HG03558 (cell line): ENCODE measurements at regions not wholly inside any gene's neighbourhood (a gene's known extent, or its start where the extent isn't known, plus 50 kb on each side); places are given as distances from the start of the nearest gene placed in this dataset.

Source experiments
- ATAC-seq: cut with Tn5 transposase; IDR thresholded peaks from one replicate; pipeline ENCODE4 v1.9.1; 2021; ENCODE audit warnings: moderate number of reproducible peaks; ENCODE audit not compliant: unreplicated experiment; ENCODE audit errors: extremely low read depth

GRCh38 chr7:21076574-21076973, 289.9 kb upstream of the SP8 start:
- ATAC-seq: no peak

GRCh38 chr7:21077602-21078001, 290.9 kb upstream of the SP8 start:
- no peak for ATAC-seq

DNA sequence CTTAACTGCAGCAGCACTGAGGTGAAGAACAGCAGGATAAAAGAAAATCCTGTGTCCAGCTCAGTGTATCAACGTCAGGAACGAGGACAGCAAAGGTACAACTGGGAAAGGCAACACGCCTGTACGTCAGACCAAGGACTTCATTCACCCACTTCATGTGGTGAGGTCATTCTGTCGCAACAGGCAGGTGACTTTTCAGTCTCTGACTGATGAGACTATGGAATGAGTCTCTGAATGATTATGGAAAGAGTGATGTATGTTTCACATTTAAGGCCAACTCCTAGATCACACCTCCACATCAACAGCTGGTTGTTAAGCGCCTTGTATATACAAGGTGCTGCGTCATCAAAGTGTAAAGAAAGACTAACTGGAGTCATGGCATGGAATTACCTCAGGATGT, 297.6 kb upstream of the SP8 start:
- no peak for ATAC-seq

DNA sequence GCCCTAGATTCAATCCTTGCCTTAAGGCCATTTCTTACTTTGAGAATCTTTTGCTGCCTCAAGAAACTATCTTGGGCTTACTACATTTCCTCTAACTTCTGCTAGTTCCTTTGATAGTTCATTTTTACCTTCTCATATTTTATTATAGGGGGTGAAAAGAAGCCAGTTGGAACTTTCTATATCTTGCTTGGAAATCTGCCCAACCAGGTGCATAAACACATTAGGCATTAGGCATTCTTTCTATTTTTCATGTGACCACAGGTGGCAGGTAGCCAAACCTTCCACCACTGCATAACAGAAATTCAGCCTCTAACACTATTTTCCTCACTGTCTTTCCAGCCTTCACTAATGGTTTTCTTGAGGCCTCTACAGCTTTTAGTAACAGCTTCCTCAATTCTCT, 300.0 kb upstream of the SP8 start:
- ATAC-seq: no peak

- ATAC-seq: no peak
Measured at GRCh38 chr7:21089653-21090052, 303.0 kb upstream of the SP8 start.

DNA sequence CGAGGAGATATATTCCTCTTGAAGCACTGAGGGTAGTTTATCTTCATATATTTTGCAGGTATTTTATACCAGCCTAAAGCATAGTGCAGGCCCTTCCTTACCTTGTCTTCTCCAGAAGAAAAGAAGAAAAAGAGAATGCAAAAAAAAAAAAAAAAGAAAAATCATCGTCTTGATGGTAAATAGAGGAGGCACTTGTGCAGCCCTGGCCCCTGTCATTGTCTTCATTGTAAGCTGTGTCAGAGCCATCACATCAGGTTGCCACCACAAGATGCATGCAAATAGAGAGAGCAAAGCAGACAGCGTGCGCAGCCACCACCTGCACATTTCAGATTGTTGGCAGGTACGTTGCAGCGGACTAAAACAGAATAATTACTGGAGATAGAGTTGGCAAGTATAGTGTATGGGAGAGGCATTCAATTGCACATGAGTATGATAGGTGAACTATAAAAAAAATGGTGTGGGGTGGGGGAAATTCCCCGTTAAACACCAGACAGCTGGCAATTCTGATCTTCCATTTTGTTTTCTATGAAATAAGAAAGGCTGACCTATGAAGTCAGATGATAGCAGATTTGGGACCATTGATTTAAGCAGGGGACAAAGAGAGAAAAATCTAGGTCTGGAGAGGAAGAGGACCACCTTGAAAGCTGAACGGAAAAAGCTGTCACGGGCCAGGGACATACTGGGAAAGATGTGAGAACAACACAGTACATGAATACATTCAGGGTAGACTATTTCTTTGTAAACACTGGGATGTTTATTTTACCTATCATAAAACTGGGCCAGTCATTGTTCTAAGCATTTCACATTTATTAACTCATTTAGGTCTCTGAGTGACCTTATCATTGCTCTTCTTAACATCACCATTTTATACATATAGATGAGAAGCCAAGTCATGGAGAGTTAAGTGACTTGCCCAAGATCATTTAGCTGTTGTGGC, 306.3 kb upstream of the SP8 start:
- no peak for ATAC-seq

DNA sequence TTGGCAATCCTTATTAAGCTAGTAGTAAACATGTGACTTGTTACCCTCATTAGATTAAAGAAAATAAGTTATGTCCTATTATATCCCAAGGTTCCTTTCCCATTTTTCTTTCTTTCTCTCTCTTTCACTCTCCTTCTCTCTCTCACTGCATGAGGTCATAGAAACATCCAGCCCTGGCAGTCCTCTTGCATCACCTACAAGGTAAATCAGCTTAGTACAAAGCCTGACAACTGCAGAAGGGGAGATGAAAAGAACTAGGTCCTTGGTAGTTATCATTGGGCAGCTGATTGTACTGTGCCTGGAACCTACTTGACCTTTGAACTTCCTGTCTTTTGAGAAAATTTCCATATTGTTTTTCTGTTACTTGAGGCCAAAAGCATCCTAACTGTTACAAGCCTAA, 307.9 kb upstream of the SP8 start:
- ATAC-seq: no peak

GRCh38 chr7:21099432-21099831, 312.7 kb upstream of the SP8 start:
- peak; percentile 69 for ATAC-seq

DNA sequence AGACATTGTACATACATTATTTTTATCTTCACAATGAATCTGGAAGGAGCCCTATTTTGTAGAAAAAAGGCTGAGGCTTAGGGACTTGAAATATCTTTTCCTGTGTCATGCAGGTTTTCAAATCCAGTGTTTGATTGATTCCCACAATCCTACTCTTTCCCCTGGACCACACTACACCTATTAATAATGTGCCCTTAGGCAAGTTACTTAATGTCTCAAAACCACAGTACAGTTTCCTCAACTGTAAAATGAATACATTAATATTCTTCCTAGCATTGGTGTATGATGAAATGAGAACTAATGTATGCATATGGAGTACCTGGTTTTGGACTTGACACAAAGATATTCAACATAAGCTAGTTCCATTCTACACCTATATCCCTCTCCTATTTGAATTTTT, 313.3 kb upstream of the SP8 start:
- ATAC-seq: no peak

DNA sequence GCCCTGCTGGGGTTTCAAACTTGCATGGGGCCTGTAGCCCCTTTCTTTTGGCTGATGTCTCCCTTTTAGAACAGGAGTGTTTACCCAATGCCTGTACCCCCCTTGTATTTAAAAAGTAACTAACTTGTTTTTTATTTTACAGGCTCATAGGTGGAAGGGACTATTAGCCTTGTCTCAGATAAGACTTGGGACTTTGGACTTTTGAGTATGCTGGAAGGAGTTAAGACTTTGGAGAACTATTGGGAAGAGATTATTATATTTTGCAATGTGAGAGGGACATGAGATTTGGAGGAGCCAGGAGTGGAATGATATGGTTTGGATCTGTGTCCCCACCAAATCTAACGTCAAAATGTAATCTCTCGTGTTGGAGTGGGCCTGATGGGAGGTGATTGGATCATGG, 314.9 kb upstream of the SP8 start:
- no peak for ATAC-seq

DNA sequence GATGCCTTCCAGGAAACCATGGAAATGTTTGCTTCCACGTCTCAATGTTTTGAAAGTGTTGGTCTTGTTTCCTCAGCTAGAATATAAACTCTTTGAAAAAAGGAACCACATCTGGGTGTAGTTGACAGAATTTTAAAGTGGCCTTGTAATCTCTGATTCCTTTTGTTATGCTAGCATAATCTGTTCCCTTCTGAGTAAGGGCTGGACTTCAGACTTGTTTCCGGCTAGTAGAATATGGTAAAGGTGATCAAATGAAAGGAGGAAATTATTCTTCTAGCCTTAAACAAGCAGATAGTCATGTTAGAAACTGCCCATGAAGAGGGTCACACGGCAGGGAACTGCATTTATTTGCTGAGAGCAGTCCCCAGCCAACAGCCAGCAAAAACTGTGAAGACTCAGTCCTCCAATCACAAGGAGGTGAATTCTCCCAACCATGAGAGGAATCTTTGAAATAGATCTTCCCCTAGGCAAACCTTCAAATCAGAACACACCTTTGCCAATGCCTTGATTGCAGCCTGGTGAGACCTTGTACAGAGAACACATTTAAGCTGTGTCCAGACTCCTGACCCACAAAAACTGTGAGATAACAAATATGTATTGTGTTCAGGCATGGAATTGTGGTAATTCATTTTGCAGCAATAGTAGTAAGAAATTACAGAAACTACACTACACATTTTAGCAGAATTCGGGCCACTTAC, 316.9 kb upstream of the SP8 start:
- ATAC-seq: no peak

- no peak for ATAC-seq
Measured at GRCh38 chr7:21104124-21104500, 317.4 kb upstream of the SP8 start.

DNA sequence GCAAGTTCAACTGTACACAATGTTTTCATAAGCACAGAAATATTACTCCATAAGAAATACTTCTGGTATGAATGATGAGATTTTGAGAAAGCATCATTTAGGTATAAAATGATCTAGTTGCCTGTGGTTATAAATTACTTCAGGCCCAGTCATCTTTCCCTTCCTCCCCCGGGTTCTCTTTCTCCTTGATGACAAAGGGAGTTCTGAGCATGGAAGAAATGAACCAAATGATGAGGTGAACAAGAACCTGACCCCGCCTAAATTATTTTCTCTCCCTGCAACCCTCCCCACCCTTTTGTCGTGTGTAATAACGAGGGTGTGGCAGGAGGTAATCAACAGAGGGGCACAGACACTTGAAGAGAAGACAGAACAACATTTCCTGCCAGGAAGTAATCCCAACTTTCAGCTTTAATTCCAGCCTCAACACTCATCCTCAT, 319.6 kb upstream of the SP8 start:
- no peak for ATAC-seq

DNA sequence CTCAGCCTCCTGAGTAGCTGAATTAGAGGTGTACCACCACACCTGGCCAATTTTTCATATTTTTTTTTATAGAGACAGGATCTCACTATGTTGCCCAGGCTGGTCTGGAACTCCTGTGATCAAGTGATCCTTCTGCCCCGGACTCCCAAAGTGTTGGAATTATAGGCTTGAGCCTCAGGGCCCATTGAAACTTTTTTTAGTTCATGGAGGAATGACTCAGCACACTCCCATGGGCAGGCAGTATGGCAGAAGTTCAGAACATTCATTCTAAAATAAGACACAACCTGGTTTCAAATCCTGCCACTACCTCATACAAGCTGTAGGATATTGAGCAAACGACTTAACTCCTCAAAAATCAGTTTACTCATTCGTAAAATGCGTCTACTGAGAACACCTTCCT, 320.4 kb upstream of the SP8 start:
- ATAC-seq: no peak

GRCh38 chr7:21108182-21108581, 319.7 kb upstream of the SP4 start:
- no peak for ATAC-seq

- ATAC-seq: no peak
Measured at GRCh38 chr7:21113609-21114415, 314.1 kb upstream of the SP4 start.

GRCh38 chr7:21123586-21123985, 304.3 kb upstream of the SP4 start:
- no peak for ATAC-seq

GRCh38 chr7:21125297-21125696, 302.6 kb upstream of the SP4 start:
- no peak for ATAC-seq

GRCh38 chr7:21128062-21128817, 299.6 kb upstream of the SP4 start:
- ATAC-seq: no peak

- no peak for ATAC-seq
Measured at GRCh38 chr7:21131897-21132296, 296.0 kb upstream of the SP4 start.
